ENCODE measurements at regions not wholly inside any gene's neighbourhood (a gene's known extent, or its start where the extent isn't known, plus 50 kb on each side); places are given as distances from the start of the nearest gene placed in this dataset.

DNA sequence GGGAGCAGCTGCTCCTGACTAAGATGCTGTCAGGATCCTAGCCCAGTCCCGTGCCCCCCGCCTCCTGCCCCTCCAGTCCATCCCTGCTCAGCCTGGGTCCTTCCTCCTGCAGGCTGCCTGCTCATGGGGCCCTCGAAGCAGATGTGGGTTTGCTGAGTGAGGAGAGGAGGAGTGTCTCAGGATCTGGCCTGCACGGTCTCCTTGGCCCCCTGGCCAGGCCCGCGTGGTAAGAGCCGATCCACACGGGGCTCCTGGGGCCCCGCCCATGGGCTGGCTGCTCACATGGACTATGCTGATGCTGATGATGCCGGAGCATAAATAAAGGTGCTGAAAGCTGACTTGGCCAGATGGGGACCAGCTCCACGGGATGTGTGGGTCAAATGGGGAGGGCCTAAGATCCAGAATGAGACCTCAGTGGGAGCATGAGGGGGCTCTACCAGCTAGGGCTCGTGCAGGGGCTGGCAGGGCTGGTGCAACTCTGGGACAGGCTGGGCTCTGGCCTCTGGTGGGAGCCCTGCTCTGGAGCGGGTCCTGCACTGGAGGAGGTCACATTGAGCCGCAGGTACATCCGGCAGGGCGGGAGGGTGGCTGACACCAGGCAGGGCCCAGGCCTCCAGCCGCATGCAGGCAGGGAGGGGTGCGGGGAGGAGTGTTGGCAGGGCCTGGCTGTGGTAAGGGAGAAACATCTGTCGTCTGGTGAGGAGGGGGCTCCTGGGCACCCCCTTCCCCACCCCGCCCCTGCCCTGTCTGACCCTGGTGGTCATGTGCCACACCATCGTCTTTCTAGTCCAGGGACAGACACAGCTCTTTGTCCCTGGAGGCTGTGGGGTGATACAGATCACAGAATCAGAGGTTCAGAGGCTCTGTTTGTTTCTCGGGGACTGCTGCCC lies 275.3 kb upstream of the HDAC4 start:
- Histone ChIP-seq H3K36me3 (no peaks in the 10 kb centered on the region), H3K4me3 (no peak overlapping the region), H3K27ac (no peak overlapping the region), H3K9me3 (no peaks in the 10 kb centered on the region), H3K27me3 (peaks cover 0 to 5% (median 0%) of the 10 kb centered on the region in 9 donors), H3K4me1 (no peaks in the 10 kb centered on the region)
- WGBS, 4 donors, result 74 to 88% (median 76%) methylated on average over 15 to 22 of the region's 22 CpGs
- intact Hi-C loops (cut with DNase I), result no loop called here
- ATAC-seq (no peak), DNase-seq (peak in 1 of 5 donors; percentile 51)
- no peak for TF ChIP-seq POLR2A (IDR thresholded peaks at IDR 0.05)
- TF ChIP-seq CTCF (IDR thresholded peaks at IDR 0.05), result no peak

DNA sequence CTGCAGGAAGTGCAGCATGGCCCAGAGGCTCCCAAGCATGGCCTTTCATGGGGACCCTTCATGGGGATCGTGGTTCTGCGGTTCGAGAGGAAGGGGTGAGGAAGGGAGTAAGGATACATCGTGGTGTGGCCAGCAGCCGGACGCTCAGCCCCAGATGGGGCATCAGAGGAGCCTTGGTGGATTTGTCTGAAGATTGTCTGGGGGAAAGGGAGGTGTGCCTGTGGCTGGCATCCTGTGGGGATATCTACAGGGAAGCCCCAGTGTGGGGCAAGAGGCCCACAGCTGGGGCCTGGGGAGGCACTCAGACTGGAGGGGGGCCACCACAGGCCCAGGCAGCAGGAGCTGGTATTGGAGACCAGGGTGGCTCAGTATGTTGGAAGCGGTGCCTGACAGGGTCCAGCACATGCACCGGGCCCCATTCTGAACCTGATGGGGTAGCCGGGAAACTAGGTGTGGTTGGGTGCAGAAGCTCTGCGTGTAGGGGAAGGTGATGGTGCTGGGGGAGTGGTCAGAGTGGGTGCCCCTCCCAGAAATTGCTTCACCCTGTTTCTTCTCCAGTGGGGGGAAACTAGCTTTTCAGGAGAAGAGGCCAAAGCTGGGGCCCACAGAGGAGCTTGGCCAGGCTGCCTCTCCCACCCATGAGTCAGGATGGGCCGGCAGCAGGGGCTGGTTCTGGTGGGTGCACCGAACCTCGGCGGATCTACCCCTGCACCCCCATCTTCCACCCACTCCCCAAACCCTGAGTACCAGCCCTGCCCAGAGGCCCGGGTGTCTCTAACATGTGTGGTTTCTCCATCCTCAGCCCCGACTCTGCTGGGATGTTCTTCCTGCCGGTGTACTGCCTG lies 274.4 kb upstream of the HDAC4 start:
- 87 to 90% (median 89%) methylated on average over 16 to 17 of the region's 17 CpGs for WGBS, 4 donors

DNA sequence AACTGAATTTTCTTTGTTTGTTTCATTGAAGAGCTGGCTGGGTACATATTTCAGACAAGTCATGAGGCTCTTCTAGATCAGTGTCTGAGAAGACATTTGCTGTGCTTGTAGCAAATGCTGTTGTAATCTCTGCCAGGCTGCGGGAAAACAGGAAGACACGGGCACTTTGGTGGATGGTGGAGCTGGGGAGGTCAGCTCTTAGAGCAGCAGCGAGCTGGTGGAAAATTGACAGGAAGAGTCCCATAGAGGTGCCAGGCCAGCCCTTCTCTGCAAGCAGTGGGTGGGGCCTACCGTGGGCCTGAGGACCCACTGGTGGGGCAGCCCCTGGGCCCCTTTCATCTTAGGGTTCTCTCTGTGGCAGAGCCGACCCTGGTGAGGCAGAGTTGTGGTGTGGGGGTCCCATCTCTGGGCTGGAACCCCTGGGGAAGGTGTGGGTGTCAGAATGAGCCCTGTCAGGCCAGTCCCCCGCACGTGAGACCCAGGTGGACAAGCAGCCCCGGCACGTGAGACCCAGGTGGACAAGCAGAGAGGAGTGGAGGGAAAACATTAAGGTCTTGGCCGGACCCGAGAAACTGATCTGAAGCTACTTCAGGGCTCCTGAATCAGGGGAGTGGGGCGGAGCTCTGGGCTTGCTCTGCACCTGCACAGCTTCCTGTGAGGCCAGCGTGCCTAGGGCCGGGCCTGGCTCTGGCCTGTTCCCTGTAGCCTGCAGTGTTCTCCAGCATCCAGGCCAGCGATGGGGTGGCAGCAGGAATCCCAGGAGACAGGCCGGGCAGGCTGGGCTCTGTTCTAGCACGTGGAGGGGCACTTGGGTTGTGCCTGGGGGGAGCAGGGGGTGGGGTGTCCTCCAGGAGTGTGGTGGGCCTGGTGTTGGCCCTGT lies 273.5 kb upstream of the HDAC4 start:
- peak in 1 of 5 donors; percentile 41 for DNase-seq
- ATAC-seq, result no peak
- WGBS, 4 donors, result 84 to 89% (median 89%) methylated on average over 12 to 17 of the region's 17 CpGs
- no peaks in the 10 kb centered on the region for H3K36me3 ChIP-seq
- TF ChIP-seq CTCF (IDR thresholded peaks at IDR 0.05) (no peak), POLR2A (IDR thresholded peaks at IDR 0.05) (no peak)
- no peak overlapping the region for H3K4me3 ChIP-seq
- H3K27me3 ChIP-seq, result peaks cover 0 to 5% (median 0%) of the 10 kb centered on the region in 9 donors
- no peaks in the 10 kb centered on the region for H3K4me1 ChIP-seq
- H3K9me3 ChIP-seq, result no peaks in the 10 kb centered on the region
- intact Hi-C loops (cut with DNase I), result no loop called here
- no peak overlapping the region for H3K27ac ChIP-seq

More for the DNA sequence above, 274.4 kb upstream of the HDAC4 start:
- no peaks in the 10 kb centered on the region for H3K36me3 ChIP-seq
- no peaks in the 10 kb centered on the region for H3K9me3 ChIP-seq
- H3K27ac ChIP-seq, result no peak overlapping the region
- ATAC-seq (no peak), DNase-seq (peak in 1 of 5 donors; percentile 38)
- H3K4me1 ChIP-seq, result no peaks in the 10 kb centered on the region
- intact Hi-C loops (cut with DNase I), result no loop called here
- TF ChIP-seq POLR2A (IDR thresholded peaks at IDR 0.05), result no peak
- no peak for TF ChIP-seq CTCF (IDR thresholded peaks at IDR 0.05)
- no peak overlapping the region for H3K4me3 ChIP-seq
- H3K27me3 ChIP-seq, result peaks cover 0 to 5% (median 0%) of the 10 kb centered on the region in 9 donors
